Putamen (tissue), 1 donor: ENCODE measurements at regions not wholly inside any gene's neighbourhood (a gene's known extent, or its start where the extent isn't known, plus 50 kb on each side); places are given as distances from the start of the nearest gene placed in this dataset.

ENCODE experiments used
- DNase-seq: peaks from one replicate; pipeline ENCODE4 v3.0.0-alpha.2; 2016; ENCODE audit warnings: low spot score

GRCh38 chr10:43000651-43001426 lies 76.0 kb upstream of the RET start:
- no peak for DNase-seq

GRCh38 chr10:43001427-43001795 lies 75.5 kb upstream of the RET start:
- no peak for DNase-seq

GRCh38 chr10:43002596-43002995 lies 74.3 kb upstream of the RET start:
- DNase-seq = no peak

GRCh38 chr10:43006490-43006889 lies 70.4 kb upstream of the RET start:
- DNase-seq = no peak

GRCh38 chr10:43012578-43012977 lies 64.3 kb upstream of the RET start:
- no peak for DNase-seq

GRCh38 chr10:43013065-43013464 lies 63.8 kb upstream of the RET start:
- DNase-seq = no peak

GRCh38 chr10:43024524-43024923 lies 52.3 kb upstream of the RET start:
- DNase-seq = no peak

GRCh38 chr10:43024942-43025700 lies 51.7 kb upstream of the RET start:
- DNase-seq = no peak

- no peak for DNase-seq
Observed at GRCh38 chr10:43026039-43026973, 50.6 kb upstream of the RET start.
